Panc1 (cell line): ENCODE measurements at regions not wholly inside any gene's neighbourhood (a gene's known extent, or its start where the extent isn't known, plus 50 kb on each side); places are given as distances from the start of the nearest gene placed in this dataset.

Experiments used
- CTCF ChIP-seq: fragments of 450-650 bp; IDR thresholded peaks from 2 replicates; pipeline ENCODE4 v1.5.1; 2017; ENCODE audit warnings: mild to moderate bottlenecking
- SIN3A ChIP-seq: IDR thresholded peaks from 2 replicates; pipeline ENCODE4 v1.6.1; 2012; ENCODE audit warnings: low read depth, mild to moderate bottlenecking, low read length, moderate library complexity, borderline replicate concordance; ENCODE audit not compliant: insufficient read depth
- TCF7L2 ChIP-seq: IDR thresholded peaks from 2 replicates; pipeline ENCODE4 v1.6.1; 2011; ENCODE audit warnings: mild to moderate bottlenecking, low read depth, low read length, inconsistent platforms

DNA sequence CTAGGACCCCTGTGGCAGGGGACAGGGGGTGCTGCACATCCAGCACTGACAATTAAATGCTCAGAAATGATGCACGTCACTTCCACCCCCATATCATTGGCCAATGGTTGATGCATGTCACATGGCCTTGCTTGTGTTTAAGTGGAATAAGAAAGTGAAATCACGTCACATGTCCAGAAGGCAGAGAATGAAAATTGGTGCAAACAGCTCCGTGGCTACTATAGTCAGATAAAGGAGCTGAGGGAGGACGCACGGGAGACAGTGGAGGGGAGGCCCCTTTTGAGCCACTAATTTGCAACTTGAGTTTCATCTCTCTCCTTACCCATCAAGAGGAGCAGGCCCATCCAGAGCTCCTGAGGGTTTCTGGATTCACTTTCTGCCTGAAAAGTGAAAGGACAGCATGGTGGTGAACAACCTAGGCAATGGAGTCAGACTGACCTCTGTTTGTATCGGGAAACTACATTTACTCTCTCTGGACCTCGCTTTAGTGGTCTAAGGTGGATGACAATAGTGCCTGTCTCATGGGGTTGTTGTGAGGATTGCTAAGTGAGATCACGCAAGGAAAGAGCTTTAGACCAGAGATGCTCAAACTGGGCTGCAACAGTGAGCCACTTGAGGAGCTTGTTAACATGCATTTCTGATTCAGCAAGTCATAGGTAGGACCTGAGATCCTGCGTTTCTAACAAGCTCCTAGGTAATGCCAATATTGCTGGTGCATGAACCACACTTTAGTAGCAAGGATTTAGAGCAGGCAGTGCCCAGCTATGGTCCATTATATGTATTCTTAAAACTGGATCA, 133.9 kb upstream of the ADRA1B start:
- TF ChIP-seq CTCF (no peak), SIN3A (no peak), TCF7L2 (no peak)
